Fibroblast of lung (primary cell): ENCODE measurements at regions not wholly inside any gene's neighbourhood (a gene's known extent, or its start where the extent isn't known, plus 50 kb on each side); places are given as distances from the start of the nearest gene placed in this dataset.

Experiments used
- DNase-seq, 2 donors: peaks; one replicate each; pipeline versions ENCODE4 v3.0.0 to v3.0.0-alpha.2; 2010; ENCODE audit warnings: low read depth in 2 of 2
- H2AFZ ChIP-seq: 2 replicates; pipeline ENCODE4 v1.5.1; 2012; ENCODE audit warnings: low read length, control low read depth, inconsistent platforms
- H3K27ac ChIP-seq: 2 replicates; pipeline ENCODE4 v1.5.1; 2011; ENCODE audit warnings: low read length, control low read depth; ENCODE audit not compliant: insufficient read depth
- H3K27me3 ChIP-seq: 2 replicates; pipeline ENCODE4 v1.5.1; 2011; ENCODE audit warnings: mild to moderate bottlenecking, low read length; ENCODE audit not compliant: control insufficient read depth, insufficient read depth
- H3K36me3 ChIP-seq: 2 replicates; pipeline ENCODE4 v1.5.1; 2011; ENCODE audit warnings: low read length; ENCODE audit not compliant: control insufficient read depth, insufficient read depth
- H3K4me1 ChIP-seq: 2 replicates; pipeline ENCODE4 v1.5.1; 2011; ENCODE audit warnings: low read length; ENCODE audit not compliant: control insufficient read depth, insufficient read depth; ENCODE audit errors: extremely low read depth
- H3K4me2 ChIP-seq: 2 replicates; pipeline ENCODE4 v1.5.1; 2011; ENCODE audit warnings: low read length, control low read depth; ENCODE audit not compliant: insufficient read depth; ENCODE audit errors: extremely low read depth
- H3K4me3 ChIP-seq, 4 experiments: fragments of 200-600 bp in 1 of 4; sonication (generic) in 1 of 4; replicated peaks in 1 of 4; 2 replicates each; pipeline ENCODE4 v1.5.1; 2011 to 2016; ENCODE audit warnings: low read length in 4 of 4, low read depth in 3 of 4, mild to moderate bottlenecking in 3 of 4, control low read depth in 2 of 4, inconsistent platforms in 1 of 4, mixed read lengths in 1 of 4; ENCODE audit not compliant: insufficient read depth in 1 of 4; ENCODE audit errors: control extremely low read depth in 1 of 4
- H3K79me2 ChIP-seq: 2 replicates; pipeline ENCODE4 v1.5.1; 2012; ENCODE audit warnings: mild to moderate bottlenecking, low read length, inconsistent platforms; ENCODE audit not compliant: control insufficient read depth, insufficient read depth
- H3K9ac ChIP-seq: 2 replicates; pipeline ENCODE4 v1.5.1; 2011; ENCODE audit warnings: mild to moderate bottlenecking, low read length, control low read depth; ENCODE audit not compliant: insufficient read depth
- H3K9me3 ChIP-seq: 2 replicates; pipeline ENCODE4 v1.5.1; 2012; ENCODE audit warnings: low read depth, low read length; ENCODE audit not compliant: control insufficient read depth, insufficient read depth
- H4K20me1 ChIP-seq: 2 replicates; pipeline ENCODE4 v1.5.1; 2011; ENCODE audit warnings: low read length; ENCODE audit not compliant: control insufficient read depth, insufficient read depth; ENCODE audit errors: extremely low read depth
- CTCF ChIP-seq, 2 donors: IDR thresholded peaks in 1 of 2; conservative IDR thresholded peaks in 1 of 2; 1 replicate in 1 of 2; 2 replicates in 1 of 2; pipeline ENCODE4 v1.5.1; 2011 to 2012; ENCODE audit warnings: low read length in 2 of 2, control low read depth in 1 of 2, inconsistent platforms in 1 of 2, low read depth in 1 of 2, mild to moderate bottlenecking in 1 of 2
- EZH2 ChIP-seq: IDR thresholded peaks from 2 replicates; pipeline ENCODE4 v1.5.1; 2012; ENCODE audit warnings: low read length, control low read depth, mild to moderate bottlenecking; ENCODE audit errors: missing control alignments

- no peaks in the 10 kb centered on the region for H3K79me2 ChIP-seq
- H3K4me2 ChIP-seq = no peak overlapping the region
- DNase-seq = no peak
- H3K27ac ChIP-seq = no peak overlapping the region
- no peak overlapping the region for H2AFZ ChIP-seq
- H3K4me3 ChIP-seq = no peak overlapping the region
- H4K20me1 ChIP-seq = no peaks in the 10 kb centered on the region
- H3K9ac ChIP-seq = no peak overlapping the region
- peaks cover 13% of the 10 kb centered on the region for H3K4me1 ChIP-seq
- TF ChIP-seq CTCF (conservative IDR thresholded peaks at IDR 0.05 in 1 of 2, IDR thresholded peaks at IDR 0.05 in 1 of 2; ENCODE audit: low read depth in 1 of 2, low read length in 2 of 2) = no peak
- TF ChIP-seq EZH2 = no peak
- no peaks in the 10 kb centered on the region for H3K9me3 ChIP-seq
- no peaks in the 10 kb centered on the region for H3K36me3 ChIP-seq
- H3K27me3 ChIP-seq = no peaks in the 10 kb centered on the region
Observed at GRCh38 chr21:35581640-35582039, 478.7 kb downstream of the SETD4 start.

DNA sequence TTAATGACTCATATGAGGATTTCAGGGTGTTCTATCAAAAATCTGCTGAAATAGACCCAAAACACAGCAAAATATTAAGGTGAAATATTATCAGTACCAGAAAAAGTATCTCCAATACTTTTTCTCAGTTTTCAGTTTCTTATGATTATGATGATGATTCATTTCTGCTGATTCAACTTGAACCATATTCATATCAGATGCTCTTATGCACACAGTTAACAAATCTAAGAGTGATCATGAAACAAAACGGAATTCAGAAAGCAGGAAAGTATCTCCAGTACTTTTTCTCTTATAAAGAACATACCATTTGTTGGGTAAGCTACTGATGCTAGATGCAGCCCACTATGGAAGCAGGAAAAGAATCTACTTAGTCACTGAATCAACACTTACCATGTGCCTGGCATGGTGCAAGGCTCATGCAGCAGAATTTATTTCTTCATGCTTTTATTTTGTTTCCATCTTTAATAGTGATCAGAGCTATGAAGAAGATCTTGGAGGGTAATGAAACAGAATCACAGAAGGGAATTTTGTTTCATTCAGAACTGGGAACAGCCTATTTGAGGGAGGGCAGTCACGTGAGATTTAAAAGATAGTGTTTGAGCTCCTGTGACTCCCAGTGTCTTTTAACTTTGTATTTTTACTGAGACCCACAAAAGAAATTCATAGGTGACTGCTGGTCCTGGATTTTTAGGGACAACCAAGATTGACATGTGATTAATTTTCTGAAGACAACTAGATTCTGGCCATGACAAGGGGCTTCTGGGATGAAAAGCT, 480.6 kb downstream of the SETD4 start:
- Histone ChIP-seq H3K27ac (peak overlapping the region; percentile 40), H3K36me3 (no peaks in the 10 kb centered on the region), H3K27me3 (no peaks in the 10 kb centered on the region), H2AFZ (no peak overlapping the region), H4K20me1 (no peaks in the 10 kb centered on the region), H3K4me1 (peaks cover 23% of the 10 kb centered on the region), H3K4me3 (no peak overlapping the region), H3K4me2 (no peak overlapping the region), H3K79me2 (no peaks in the 10 kb centered on the region), H3K9ac (no peak overlapping the region), H3K9me3 (no peaks in the 10 kb centered on the region)
- no peak for TF ChIP-seq CTCF (conservative IDR thresholded peaks at IDR 0.05 in 1 of 2, IDR thresholded peaks at IDR 0.05 in 1 of 2; ENCODE audit: low read depth in 1 of 2, low read length in 2 of 2)
- no peak for TF ChIP-seq EZH2
- DNase-seq = peak; percentile 28 to 32

- Histone ChIP-seq H3K27me3 (no peaks in the 10 kb centered on the region), H3K79me2 (no peaks in the 10 kb centered on the region), H3K4me3 (no peak overlapping the region), H3K27ac (peak overlapping the region; percentile 40), H3K9me3 (no peaks in the 10 kb centered on the region), H3K4me1 (peaks cover 27% of the 10 kb centered on the region), H4K20me1 (no peaks in the 10 kb centered on the region), H3K36me3 (no peaks in the 10 kb centered on the region), H3K4me2 (no peak overlapping the region), H3K9ac (no peak overlapping the region), H2AFZ (no peak overlapping the region)
- TF ChIP-seq EZH2 = no peak
- no peak for TF ChIP-seq CTCF (conservative IDR thresholded peaks at IDR 0.05 in 1 of 2, IDR thresholded peaks at IDR 0.05 in 1 of 2; ENCODE audit: low read depth in 1 of 2, low read length in 2 of 2)
- DNase-seq = peak; percentile 66 to 68
Observed at GRCh38 chr21:35578831-35579471, 481.4 kb downstream of the SETD4 start.
